HUES64 (cell line): ENCODE measurements at regions not wholly inside any gene's neighbourhood (a gene's known extent, or its start where the extent isn't known, plus 50 kb on each side); places are given as distances from the start of the nearest gene placed in this dataset.

Experiments used
- H3K27ac ChIP-seq: 2 replicates; pipeline ENCODE4 v1.7.0; 2013; ENCODE audit warnings: low read depth, low read length, inconsistent platforms
- H3K27me3 ChIP-seq: 2 replicates; pipeline ENCODE4 v1.6.1; 2013; ENCODE audit warnings: mild to moderate bottlenecking, low read length; ENCODE audit not compliant: insufficient read depth
- H3K36me3 ChIP-seq: 2 replicates; pipeline ENCODE4 v1.6.1; 2013; ENCODE audit warnings: mild to moderate bottlenecking, low read length; ENCODE audit not compliant: insufficient read depth
- H3K4me1 ChIP-seq: 2 replicates; pipeline ENCODE4 v1.6.1; 2013; ENCODE audit warnings: mild to moderate bottlenecking, low read length, moderate library complexity; ENCODE audit not compliant: insufficient read depth
- H3K4me3 ChIP-seq: 2 replicates; pipeline ENCODE4 v1.5.1; 2013; ENCODE audit warnings: mild to moderate bottlenecking, low read length, moderate library complexity
- H3K9ac ChIP-seq: 2 replicates; pipeline ENCODE4 v1.6.1; 2013; ENCODE audit warnings: mild to moderate bottlenecking, low read depth, low read length
- H3K9me3 ChIP-seq: 2 replicates; pipeline ENCODE4 v1.6.1; 2013; ENCODE audit warnings: low read depth, low read length; ENCODE audit not compliant: insufficient read depth
- WGBS: fragments of 150-250, 120-280 bp; methylation state at CpG from one replicate; pipeline ENCODE4 v1.1.7; 2013; ENCODE audit warnings: missing lambda C conversion rate; 5-methylcytosine and 5-hydroxymethylcytosine counted together

DNA sequence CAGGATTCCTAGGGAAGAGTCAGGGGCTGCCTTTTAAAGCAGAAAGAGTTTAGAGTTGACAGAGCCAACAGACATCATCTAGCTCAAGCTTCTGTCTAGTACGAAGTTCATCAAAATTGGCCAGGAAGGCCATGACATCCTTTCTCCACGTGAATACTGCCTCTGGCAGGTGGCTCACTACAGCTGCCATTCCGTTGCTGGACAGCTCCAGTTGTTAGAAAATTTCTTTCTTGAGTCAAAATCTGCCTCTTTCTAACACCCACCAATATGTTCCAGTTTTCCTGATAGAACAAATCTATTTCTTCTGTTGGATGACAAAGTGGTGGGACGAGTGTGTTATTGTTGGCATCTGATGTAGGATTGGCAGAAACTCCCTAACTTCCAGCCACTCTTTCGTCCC lies 154.9 kb downstream of the ADRA2A start:
- Histone ChIP-seq H3K36me3 (no peaks in the 10 kb centered on the region), H3K27me3 (no peaks in the 10 kb centered on the region), H3K27ac (no peak overlapping the region), H3K4me1 (no peaks in the 10 kb centered on the region), H3K9me3 (peaks cover 3% of the 10 kb centered on the region), H3K9ac (no peak overlapping the region), H3K4me3 (no peak overlapping the region)
- 57% methylated on average over 4 of the region's 5 CpGs for WGBS

DNA sequence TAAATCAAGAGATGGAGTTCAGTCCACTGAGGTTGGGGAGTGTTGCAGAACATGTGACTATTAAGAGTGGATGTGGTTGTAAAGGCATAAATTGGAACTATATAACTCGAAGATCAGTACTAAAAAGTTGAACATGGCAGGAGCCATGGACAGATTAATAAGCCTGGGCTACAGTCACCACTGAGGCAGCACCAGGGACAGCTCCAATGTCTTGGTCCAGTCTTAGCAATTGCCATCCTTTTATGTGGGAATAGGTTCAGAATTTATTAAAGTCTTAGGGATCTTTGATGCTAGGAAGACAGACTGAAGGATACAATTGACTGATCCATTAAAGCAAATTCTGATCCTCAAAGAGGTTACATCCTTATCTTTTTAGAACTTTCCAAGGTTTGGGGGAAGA lies 156.6 kb downstream of the ADRA2A start:
- Histone ChIP-seq H3K9ac (no peak overlapping the region), H3K27me3 (no peaks in the 10 kb centered on the region), H3K36me3 (no peaks in the 10 kb centered on the region), H3K9me3 (no peaks in the 10 kb centered on the region), H3K27ac (no peak overlapping the region), H3K4me3 (no peak overlapping the region), H3K4me1 (no peaks in the 10 kb centered on the region)
- WGBS = 61% methylated on average over 1 of the region's 1 CpG

- no peaks in the 10 kb centered on the region for H3K36me3 ChIP-seq
These were observed 157.5 kb downstream of the ADRA2A start for GRCh38 chr10:111234234-111234913.

GRCh38 chr10:111234914-111235302 lies 158.1 kb downstream of the ADRA2A start:
- no peaks in the 10 kb centered on the region for H3K9me3 ChIP-seq
- no peak overlapping the region for H3K9ac ChIP-seq
- H3K27me3 ChIP-seq = no peaks in the 10 kb centered on the region
- H3K4me3 ChIP-seq = no peak overlapping the region
- no peak overlapping the region for H3K27ac ChIP-seq
- WGBS = 82% methylated on average over 2 of the region's 2 CpGs
- no peaks in the 10 kb centered on the region for H3K36me3 ChIP-seq
- H3K4me1 ChIP-seq = no peaks in the 10 kb centered on the region

More at GRCh38 chr10:111234234-111234913, 157.5 kb downstream of the ADRA2A start:
- Histone ChIP-seq H3K9ac (no peak overlapping the region), H3K4me3 (no peak overlapping the region), H3K27ac (no peak overlapping the region), H3K4me1 (no peaks in the 10 kb centered on the region), H3K27me3 (no peaks in the 10 kb centered on the region), H3K9me3 (no peaks in the 10 kb centered on the region)
- WGBS = 97% methylated on average over 5 of the region's 5 CpGs

DNA sequence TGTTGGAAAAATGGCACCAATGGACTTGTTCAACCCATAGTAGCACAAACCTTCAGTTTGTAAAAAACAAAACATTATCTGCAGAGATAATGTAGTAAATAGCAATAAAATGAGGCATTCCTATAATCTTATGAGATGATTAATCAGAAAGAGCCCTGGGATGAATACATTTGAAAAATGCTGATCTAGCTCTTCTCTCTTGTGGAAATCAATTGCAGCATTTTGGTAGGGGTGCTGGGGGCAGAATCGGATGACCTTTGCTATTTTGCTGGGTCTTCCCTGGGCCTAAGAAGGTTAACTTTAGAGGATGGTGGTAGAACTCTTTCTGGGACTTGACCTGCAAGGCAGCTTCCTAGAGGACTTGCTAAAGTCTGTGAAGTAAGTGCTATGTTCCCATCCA lies 163.5 kb downstream of the ADRA2A start:
- H3K27me3 ChIP-seq = no peaks in the 10 kb centered on the region
- H3K4me3 ChIP-seq = no peak overlapping the region
- no peak overlapping the region for H3K9ac ChIP-seq
- 82% methylated on average over 1 of the region's 1 CpG for WGBS
- H3K9me3 ChIP-seq = no peaks in the 10 kb centered on the region
- H3K4me1 ChIP-seq = no peaks in the 10 kb centered on the region
- H3K27ac ChIP-seq = no peak overlapping the region
- no peaks in the 10 kb centered on the region for H3K36me3 ChIP-seq

DNA sequence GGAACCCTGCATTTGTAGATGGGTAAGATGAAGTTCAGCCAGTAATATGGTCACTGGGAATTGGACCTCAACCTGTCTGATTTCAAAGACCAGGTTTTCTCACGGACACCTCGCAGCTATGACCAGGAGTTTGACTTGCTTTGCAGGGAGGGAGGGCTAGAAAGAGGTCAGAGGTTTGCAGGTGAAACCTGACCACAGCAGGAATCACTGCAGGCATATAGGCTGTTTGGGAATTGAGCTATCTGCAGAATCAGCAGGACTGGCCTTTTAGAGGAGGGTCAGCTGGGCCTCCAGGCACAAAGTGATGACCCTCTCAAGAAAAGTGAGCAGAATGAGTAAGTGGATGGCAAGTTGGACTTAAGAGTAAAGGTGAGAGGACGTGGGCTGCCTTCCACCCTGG lies 166.3 kb downstream of the ADRA2A start:
- 92% methylated on average over 3 of the region's 3 CpGs for WGBS
- Histone ChIP-seq H3K9ac (no peak overlapping the region), H3K36me3 (no peaks in the 10 kb centered on the region)

DNA sequence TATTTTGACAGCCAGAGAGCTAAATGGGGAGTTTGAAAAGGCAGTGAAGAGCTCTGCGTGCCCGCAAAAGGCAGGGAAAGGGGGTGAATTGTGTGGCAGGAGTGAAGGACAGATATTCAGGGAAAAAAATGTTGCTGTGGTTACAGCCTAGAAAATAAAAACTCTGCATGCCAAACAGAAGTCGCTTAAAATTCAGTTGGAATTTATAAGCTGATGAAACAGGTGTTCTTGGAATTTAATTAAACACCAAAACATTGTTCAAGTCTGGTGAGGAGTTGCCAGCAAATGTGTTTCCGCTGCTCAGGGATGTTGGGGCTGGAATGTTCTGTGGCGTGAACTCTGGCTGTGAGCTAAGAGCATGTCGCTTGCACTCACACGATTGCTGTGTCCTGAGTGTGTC lies 169.3 kb downstream of the ADRA2A start:
- Histone ChIP-seq H3K9me3 (no peaks in the 10 kb centered on the region), H3K4me3 (no peak overlapping the region), H3K27ac (no peak overlapping the region), H3K9ac (no peak overlapping the region), H3K36me3 (no peaks in the 10 kb centered on the region), H3K4me1 (peaks cover 5% of the 10 kb centered on the region; the same call in 1 of the 2 replicates), H3K27me3 (no peaks in the 10 kb centered on the region)
- WGBS = 94% methylated on average over 7 of the region's 7 CpGs

More for the DNA sequence above, 166.3 kb downstream of the ADRA2A start:
- Histone ChIP-seq H3K27me3 (no peaks in the 10 kb centered on the region), H3K9me3 (no peaks in the 10 kb centered on the region), H3K27ac (no peak overlapping the region), H3K4me3 (no peak overlapping the region), H3K4me1 (peaks cover 5% of the 10 kb centered on the region; the same call in 1 of the 2 replicates)

DNA sequence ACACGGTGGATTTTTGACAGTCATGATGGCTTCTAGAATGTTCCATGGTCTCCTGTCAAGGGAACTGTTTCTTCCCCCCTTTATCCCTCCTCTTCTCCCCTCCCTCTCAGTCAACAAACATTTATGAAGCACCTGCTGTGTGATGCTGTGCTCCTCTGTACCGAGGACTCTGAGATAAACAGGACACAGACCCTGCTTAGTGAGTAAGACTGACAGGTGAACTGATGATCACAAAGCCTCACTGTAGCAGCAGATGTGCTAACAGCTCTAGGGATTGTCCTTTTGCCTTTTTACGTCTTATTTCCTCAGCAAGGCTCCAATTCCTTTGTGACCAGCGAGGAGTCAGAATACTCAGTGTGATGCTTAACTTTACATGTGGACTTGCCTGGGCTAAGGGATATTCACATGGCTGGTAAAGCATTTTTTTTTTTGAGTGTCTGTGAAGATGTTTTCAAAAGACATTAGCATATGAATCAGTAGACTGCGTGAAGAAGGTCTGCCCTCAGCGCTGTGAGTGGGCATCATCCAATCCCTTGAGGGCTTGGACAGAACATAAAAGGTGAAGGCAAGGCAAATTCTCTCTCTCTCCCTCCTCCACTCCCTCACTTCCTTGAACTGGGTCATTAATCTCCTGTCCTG lies 170.1 kb downstream of the ADRA2A start:
- 67% methylated on average over 5 of the region's 6 CpGs for WGBS
- H3K4me3 ChIP-seq = no peak overlapping the region
- no peaks in the 10 kb centered on the region for H3K36me3 ChIP-seq
- no peak overlapping the region for H3K27ac ChIP-seq
- no peaks in the 10 kb centered on the region for H3K9me3 ChIP-seq
- H3K9ac ChIP-seq = no peak overlapping the region
- peaks cover 5% of the 10 kb centered on the region; the same call in 1 of the 2 replicates for H3K4me1 ChIP-seq
- no peaks in the 10 kb centered on the region for H3K27me3 ChIP-seq

DNA sequence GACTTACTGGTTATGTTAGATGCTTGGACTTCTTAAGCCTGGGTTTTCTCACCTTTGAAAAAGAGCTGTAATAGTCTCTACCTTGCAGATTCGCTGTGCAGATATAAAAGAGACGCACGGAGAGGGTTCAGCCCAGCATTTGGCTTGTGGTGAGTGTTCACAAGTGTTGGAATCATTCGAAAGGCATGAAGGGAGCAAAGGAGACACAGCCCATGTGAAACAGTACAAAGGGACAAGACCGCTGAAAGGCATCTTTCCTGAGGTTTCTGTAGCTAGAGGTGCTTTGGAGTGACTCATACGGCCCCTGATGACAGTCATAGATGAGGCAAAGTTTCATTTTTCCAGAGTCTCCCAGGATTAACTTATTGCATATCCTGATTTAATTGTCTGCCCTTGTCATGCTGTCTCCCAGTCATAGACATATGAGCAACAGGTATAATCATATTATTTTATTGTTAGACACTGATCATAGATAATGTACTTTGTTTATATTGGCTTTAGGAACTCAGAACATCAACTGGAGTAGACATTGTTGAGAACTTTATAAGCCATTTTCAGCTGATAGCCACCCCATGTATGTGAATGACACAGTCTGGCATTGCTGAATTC lies 171.1 kb downstream of the ADRA2A start:
- H3K36me3 ChIP-seq = no peaks in the 10 kb centered on the region
- no peak overlapping the region for H3K27ac ChIP-seq
- H3K9me3 ChIP-seq = no peaks in the 10 kb centered on the region
- H3K27me3 ChIP-seq = no peaks in the 10 kb centered on the region
- 93% methylated on average over 6 of the region's 6 CpGs for WGBS
- H3K9ac ChIP-seq = no peak overlapping the region
- peaks cover 5% of the 10 kb centered on the region; the same call in 1 of the 2 replicates for H3K4me1 ChIP-seq
- H3K4me3 ChIP-seq = no peak overlapping the region

GRCh38 chr10:111249925-111250324 lies 173.1 kb downstream of the ADRA2A start:
- Histone ChIP-seq H3K4me3 (no peak overlapping the region), H3K27me3 (no peaks in the 10 kb centered on the region), H3K9ac (no peak overlapping the region), H3K27ac (no peak overlapping the region), H3K9me3 (no peaks in the 10 kb centered on the region), H3K36me3 (no peaks in the 10 kb centered on the region), H3K4me1 (peaks cover 5% of the 10 kb centered on the region; the same call in 1 of the 2 replicates)
- 91% methylated on average over 1 of the region's 1 CpG for WGBS

DNA sequence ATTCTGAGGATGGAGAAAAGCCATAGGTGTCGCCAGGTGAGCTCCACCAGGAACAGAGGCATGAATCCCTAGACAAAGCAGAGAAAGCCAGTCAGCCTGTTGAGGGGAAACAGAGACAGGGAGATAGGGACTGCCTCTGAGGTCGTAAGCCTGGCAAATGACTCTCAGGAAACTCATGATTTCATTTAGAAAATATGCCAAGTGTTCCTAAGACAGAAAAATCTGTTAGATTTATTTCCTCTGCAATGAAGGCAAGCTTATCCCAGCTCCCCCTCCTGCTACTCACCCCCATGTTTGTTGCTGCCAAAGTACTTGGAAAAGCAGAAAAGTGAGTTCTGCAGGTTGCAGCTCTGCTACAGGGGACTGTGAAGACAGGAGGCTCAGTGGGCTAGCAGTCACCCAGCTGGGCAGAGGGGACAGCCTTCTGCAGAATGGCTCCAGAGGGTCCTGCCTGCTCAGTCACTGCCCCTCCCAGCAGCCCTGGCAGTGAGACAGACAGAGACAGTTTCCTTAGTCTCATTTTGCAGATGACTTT lies 184.3 kb downstream of the ADRA2A start:
- 90% methylated on average over 2 of the region's 2 CpGs for WGBS
- Histone ChIP-seq H3K9me3 (no peaks in the 10 kb centered on the region), H3K27ac (no peak overlapping the region), H3K36me3 (no peaks in the 10 kb centered on the region), H3K4me3 (no peak overlapping the region), H3K27me3 (no peaks in the 10 kb centered on the region), H3K4me1 (no peaks in the 10 kb centered on the region), H3K9ac (no peak overlapping the region)
